Vagina (tissue), 2 donors: ENCODE measurements at regions not wholly inside any gene's neighbourhood (a gene's known extent, or its start where the extent isn't known, plus 50 kb on each side); places are given as distances from the start of the nearest gene placed in this dataset.

ENCODE experiments used
- DNase-seq, 2 donors: peaks; one replicate each; pipeline ENCODE4 v3.0.0-alpha.2; 2017; ENCODE audit errors: extremely low spot score in 2 of 2
- H3K27ac ChIP-seq: fragments of 200-600 bp; sonication (generic); one replicate; pipeline ENCODE4 v1.5.1; 2019
- H3K27me3 ChIP-seq: fragments of 200-600 bp; sonication (generic); one replicate; pipeline ENCODE4 v1.5.1; 2019
- H3K36me3 ChIP-seq, 2 donors: fragments of 200-600 bp; sonication (generic); one replicate each; pipeline ENCODE4 v1.5.1; 2017 to 2019
- H3K4me1 ChIP-seq: fragments of 200-600 bp; sonication (generic); one replicate; pipeline ENCODE4 v1.5.1; 2019
- H3K4me3 ChIP-seq, 2 donors: fragments of 200-600 bp; sonication (generic); 1 replicate in 1 of 2; 2 replicates in 1 of 2; pipeline ENCODE4 v1.5.1; 2016 to 2019
- H3K9me3 ChIP-seq: fragments of 200-600 bp; sonication (generic); one replicate; pipeline ENCODE4 v1.5.1; 2019
- CTCF ChIP-seq, 3 experiments: fragments of 450-650 bp in 2 of 3; fragments of 200-600 bp in 1 of 3; sonication (generic) in 1 of 3; IDR thresholded peaks; one replicate each; pipeline ENCODE4 v1.5.1; 2017 to 2019; ENCODE audit warnings: antibody characterized with exemption in 3 of 3, mild to moderate bottlenecking in 2 of 3, moderate library complexity in 2 of 3
- POLR2A ChIP-seq, 2 donors: fragments of 450-650 bp; IDR thresholded peaks; one replicate each; pipeline ENCODE4 v1.6.1; 2017; ENCODE audit warnings: antibody characterized with exemption in 2 of 2, mild to moderate bottlenecking in 2 of 2, moderate library complexity in 2 of 2
- POLR2AphosphoS5 ChIP-seq, 2 donors: sonication (generic); formaldehyde crosslinking; IDR thresholded peaks; one replicate each; pipeline ENCODE4 v1.9.0; 2017; ENCODE audit warnings: antibody characterized with exemption in 2 of 2, mild to moderate bottlenecking in 2 of 2, low read depth in 1 of 2; ENCODE audit not compliant: insufficient read depth in 1 of 2
- intact Hi-C: fragments of 100-400 bp; cut with DNase I; formaldehyde crosslinking; loops from one replicate; pipeline ENCODE4 v1.15.1; 2023

DNA sequence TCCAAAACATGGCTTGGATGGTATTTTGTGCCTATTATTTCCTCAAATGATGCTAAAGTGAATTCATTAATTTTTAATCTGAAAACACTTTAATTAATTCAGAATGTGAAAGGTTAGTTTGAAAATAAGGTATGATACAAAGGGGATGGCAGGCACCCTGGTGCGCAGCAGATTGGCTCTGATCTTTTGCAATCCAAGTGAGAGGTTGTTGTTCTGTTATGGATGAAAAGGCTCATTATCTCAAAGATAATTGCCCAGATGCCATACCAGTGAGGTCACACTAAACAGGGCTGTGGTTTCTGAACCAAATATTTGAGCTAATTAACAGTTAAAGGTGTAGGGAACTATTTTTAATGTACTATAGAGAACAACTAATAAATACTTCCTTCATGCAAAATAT is 504.9 kb downstream of the RAPGEF2 start:
- intact Hi-C loops, result no loop called here

GRCh38 chr4:159608436-159608835 is 505.6 kb downstream of the RAPGEF2 start:
- H3K4me1 ChIP-seq, result no peaks in the 10 kb centered on the region

More for the DNA sequence above, 504.9 kb downstream of the RAPGEF2 start:
- no peak overlapping the region for H3K27ac ChIP-seq
- DNase-seq, result no peak
- H3K4me1 ChIP-seq, result no peaks in the 10 kb centered on the region
- TF ChIP-seq POLR2A (IDR thresholded peaks at IDR 0.05), result no peak
- no peak for TF ChIP-seq CTCF (IDR thresholded peaks at IDR 0.05)
- TF ChIP-seq POLR2AphosphoS5 (IDR thresholded peaks at IDR 0.05; ENCODE audit: insufficient read depth in 1 of 2, low read depth in 1 of 2), result no peak
- H3K4me3 ChIP-seq, result no peak overlapping the region
- H3K9me3 ChIP-seq, result no peaks in the 10 kb centered on the region
- no peaks in the 10 kb centered on the region for H3K27me3 ChIP-seq
- no peaks in the 10 kb centered on the region for H3K36me3 ChIP-seq

GRCh38 chr4:159632031-159632430 is 529.2 kb downstream of the RAPGEF2 start:
- no peak for DNase-seq
- Histone ChIP-seq H3K36me3 (no peaks in the 10 kb centered on the region), H3K9me3 (no peaks in the 10 kb centered on the region), H3K4me1 (no peaks in the 10 kb centered on the region), H3K27me3 (no peaks in the 10 kb centered on the region), H3K4me3 (no peak overlapping the region), H3K27ac (no peak overlapping the region)
- intact Hi-C loops, result no loop called here
- TF ChIP-seq CTCF (IDR thresholded peaks at IDR 0.05), result no peak
- TF ChIP-seq POLR2A (IDR thresholded peaks at IDR 0.05), result no peak
- no peak for TF ChIP-seq POLR2AphosphoS5 (IDR thresholded peaks at IDR 0.05; ENCODE audit: insufficient read depth in 1 of 2, low read depth in 1 of 2)

More at GRCh38 chr4:159608436-159608835, 505.6 kb downstream of the RAPGEF2 start:
- Histone ChIP-seq H3K27ac (no peak overlapping the region), H3K4me3 (no peak overlapping the region), H3K9me3 (no peaks in the 10 kb centered on the region), H3K36me3 (no peaks in the 10 kb centered on the region), H3K27me3 (no peaks in the 10 kb centered on the region)
- TF ChIP-seq POLR2A (IDR thresholded peaks at IDR 0.05), result no peak
- intact Hi-C loops, result no loop called here
- no peak for DNase-seq

DNA sequence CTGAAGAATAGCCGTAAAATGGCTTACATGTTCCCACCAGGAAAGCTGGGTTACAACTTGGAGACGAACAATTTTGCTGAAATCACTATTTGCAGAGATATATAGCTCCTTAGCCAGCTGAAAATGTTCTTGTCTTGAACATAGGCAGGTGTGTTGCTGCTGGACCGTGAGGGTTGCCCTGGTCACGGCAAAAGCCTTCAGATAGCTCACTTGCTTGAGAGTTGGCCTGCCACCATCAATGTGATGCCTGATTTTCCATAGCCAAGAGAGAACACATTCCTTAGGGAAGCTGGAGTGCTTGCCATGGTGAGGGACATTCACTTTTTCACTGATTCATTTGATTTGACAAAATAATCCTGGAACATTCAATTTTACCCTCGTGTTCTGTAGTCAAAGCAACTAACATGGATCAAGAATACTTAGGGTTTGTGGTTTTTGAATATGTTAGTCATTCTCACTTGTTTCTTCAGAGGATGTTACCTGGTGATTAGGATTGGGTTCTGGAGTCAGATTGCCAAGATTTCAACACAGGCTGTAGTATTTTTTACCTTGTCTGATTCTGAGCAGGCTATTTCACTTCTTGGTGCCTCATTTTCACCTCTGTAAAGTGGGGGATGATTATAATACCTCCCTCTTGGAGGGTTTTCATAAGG is 536.9 kb downstream of the RAPGEF2 start:
- Histone ChIP-seq H3K36me3 (no peaks in the 10 kb centered on the region), H3K4me1 (no peaks in the 10 kb centered on the region), H3K27me3 (no peaks in the 10 kb centered on the region), H3K27ac (no peak overlapping the region), H3K4me3 (no peak overlapping the region), H3K9me3 (no peaks in the 10 kb centered on the region)
- intact Hi-C loops, result no loop called here
- DNase-seq, result no peak
- TF ChIP-seq POLR2AphosphoS5 (IDR thresholded peaks at IDR 0.05; ENCODE audit: insufficient read depth in 1 of 2, low read depth in 1 of 2), result no peak
- no peak for TF ChIP-seq POLR2A (IDR thresholded peaks at IDR 0.05)
- no peak for TF ChIP-seq CTCF (IDR thresholded peaks at IDR 0.05)

GRCh38 chr4:159649237-159649636 is 546.4 kb downstream of the RAPGEF2 start:
- intact Hi-C loops, result no loop called here
- no peak for DNase-seq
- Histone ChIP-seq H3K27me3 (no peaks in the 10 kb centered on the region), H3K4me1 (no peaks in the 10 kb centered on the region), H3K9me3 (no peaks in the 10 kb centered on the region), H3K4me3 (no peak overlapping the region), H3K36me3 (no peaks in the 10 kb centered on the region), H3K27ac (no peak overlapping the region)
- TF ChIP-seq POLR2A (IDR thresholded peaks at IDR 0.05) (no peak), POLR2AphosphoS5 (IDR thresholded peaks at IDR 0.05; ENCODE audit: insufficient read depth in 1 of 2, low read depth in 1 of 2) (no peak), CTCF (IDR thresholded peaks at IDR 0.05) (no peak)
